GM21528 (cell line): ENCODE measurements at regions not wholly inside any gene's neighbourhood (a gene's known extent, or its start where the extent isn't known, plus 50 kb on each side); places are given as distances from the start of the nearest gene placed in this dataset.

ENCODE experiments used
- ATAC-seq: cut with Tn5 transposase; IDR thresholded peaks from one replicate; pipeline ENCODE4 v1.9.1; 2021; ENCODE audit warnings: mild to moderate bottlenecking, moderate library complexity; ENCODE audit not compliant: unreplicated experiment, low FRiP score

GRCh38 chr13:73903561-73903960 lies 230.6 kb downstream of the KLF12 start:
- ATAC-seq = no peak

DNA sequence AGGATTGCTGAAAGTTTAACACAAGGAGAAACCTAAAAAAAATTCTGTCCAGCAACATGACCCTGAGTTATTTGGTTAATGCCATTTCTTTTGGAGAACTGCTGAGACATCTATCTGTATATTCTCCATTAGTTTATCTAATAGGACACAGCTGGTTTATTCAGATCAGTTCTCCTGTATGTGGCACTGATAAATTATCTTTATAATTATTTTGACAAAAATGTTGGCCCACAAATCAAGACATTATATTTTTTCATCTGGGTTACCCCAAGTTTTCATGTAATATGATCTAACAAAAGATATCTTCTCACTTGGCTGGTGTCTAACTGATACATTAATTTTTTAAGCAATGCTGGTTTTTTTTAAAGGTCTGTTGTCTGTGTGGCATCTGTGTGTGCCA lies 231.4 kb downstream of the KLF12 start:
- ATAC-seq = no peak

- ATAC-seq = no peak
Observed at GRCh38 chr13:73902296-73902695, 231.9 kb downstream of the KLF12 start.

- ATAC-seq = no peak
Observed at GRCh38 chr13:73901324-73902068, 232.7 kb downstream of the KLF12 start.

DNA sequence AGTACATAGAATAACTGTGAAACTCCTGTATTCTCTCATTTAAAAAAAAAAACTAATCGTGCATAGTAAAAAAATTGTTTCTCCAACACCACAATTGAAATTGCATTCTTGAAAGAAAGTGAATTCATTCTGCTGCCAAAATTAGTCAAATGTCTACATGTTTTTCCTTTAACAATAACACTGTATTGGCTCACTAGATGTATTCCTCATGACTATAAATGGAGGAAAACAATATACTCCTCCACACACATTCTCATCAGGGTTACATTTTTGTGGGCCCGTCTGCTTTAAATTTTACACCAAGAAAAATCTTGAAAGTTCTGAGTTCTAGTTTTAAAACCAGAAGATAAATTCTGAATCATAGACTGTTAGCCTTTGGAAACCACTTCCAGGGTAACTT lies 233.6 kb downstream of the KLF12 start:
- ATAC-seq = no peak

- ATAC-seq = no peak
Observed at GRCh38 chr13:73898899-73899298, 235.3 kb downstream of the KLF12 start.

DNA sequence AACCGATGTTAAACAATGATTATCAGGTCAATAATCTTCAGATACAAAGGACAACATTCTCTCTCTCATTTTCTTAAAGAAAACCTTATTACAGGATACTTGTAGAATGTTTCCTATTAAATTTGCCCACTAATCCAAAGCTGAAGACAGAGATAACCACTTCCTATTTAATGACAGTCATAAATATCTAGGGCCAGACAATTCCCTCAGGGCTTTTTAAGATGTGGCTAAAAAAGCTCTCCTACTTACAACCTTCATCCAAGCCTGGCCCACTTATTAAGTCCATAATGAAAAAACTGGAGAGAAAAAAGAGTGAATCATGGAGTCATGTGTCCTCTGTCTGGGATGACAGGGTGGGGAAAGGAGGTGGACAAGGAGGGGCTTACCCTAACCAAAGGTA lies 235.9 kb downstream of the KLF12 start:
- no peak for ATAC-seq

GRCh38 chr13:73894995-73895571 lies 239.1 kb downstream of the KLF12 start:
- no peak for ATAC-seq

GRCh38 chr13:73893833-73894232 lies 240.4 kb downstream of the KLF12 start:
- no peak for ATAC-seq

GRCh38 chr13:73891805-73892204 lies 242.4 kb downstream of the KLF12 start:
- ATAC-seq = no peak

GRCh38 chr13:73883162-73883561 lies 251.0 kb downstream of the KLF12 start:
- no peak for ATAC-seq

GRCh38 chr13:73880365-73880764 lies 253.8 kb downstream of the KLF12 start:
- ATAC-seq = no peak

DNA sequence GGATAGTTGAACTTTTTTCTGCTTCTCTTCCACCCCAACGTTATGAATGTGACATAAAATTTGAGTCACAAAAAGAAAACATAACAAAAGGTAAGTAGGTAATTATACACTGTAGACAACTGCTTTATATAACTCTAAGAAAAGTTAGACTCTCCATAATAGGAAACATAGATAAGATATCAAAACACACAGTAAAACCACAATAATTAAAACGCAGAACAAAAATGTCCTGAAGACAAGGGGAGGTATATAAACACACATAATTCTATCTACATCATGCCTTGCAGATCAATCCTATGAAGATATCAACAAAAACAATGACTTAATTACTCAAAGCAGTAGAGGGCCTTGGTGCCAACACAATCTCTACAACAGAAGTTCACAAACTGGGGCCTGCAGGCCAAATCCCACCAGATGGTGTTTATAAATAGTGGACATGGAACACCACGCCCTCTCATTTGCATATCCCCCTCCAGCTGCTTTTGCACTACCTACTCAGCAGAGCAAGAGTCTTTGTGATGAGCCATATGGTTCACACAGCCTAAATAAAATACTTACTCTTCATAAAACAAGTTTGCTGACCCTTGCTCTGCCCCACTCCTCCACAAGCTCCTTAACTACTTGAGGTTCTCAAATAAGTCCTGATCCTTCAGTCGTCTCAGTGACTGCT lies 254.7 kb downstream of the KLF12 start:
- no peak for ATAC-seq

DNA sequence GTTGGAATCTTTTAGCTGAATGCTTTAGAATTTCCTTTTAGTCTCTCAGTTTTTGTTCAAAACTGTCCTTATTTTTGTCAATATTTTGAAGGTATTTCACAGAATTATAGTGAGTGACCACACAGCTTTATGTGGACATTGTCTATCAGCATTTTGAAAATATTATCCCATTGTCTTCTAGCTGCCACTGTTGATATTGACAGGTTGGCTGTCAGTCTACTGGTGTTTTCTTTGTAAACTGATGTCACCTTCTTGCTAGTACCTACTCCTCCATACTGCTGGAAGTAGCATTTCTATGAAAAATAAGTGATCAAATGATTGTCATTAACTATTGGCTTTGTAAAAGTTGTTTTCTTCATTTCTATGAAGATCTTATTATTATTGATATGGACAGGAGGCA lies 256.8 kb downstream of the KLF12 start:
- no peak for ATAC-seq

- ATAC-seq = no peak
Observed at GRCh38 chr13:73876323-73876722, 257.9 kb downstream of the KLF12 start.

- ATAC-seq = no peak
Observed at GRCh38 chr13:73873940-73874830, 260.0 kb downstream of the KLF12 start.

DNA sequence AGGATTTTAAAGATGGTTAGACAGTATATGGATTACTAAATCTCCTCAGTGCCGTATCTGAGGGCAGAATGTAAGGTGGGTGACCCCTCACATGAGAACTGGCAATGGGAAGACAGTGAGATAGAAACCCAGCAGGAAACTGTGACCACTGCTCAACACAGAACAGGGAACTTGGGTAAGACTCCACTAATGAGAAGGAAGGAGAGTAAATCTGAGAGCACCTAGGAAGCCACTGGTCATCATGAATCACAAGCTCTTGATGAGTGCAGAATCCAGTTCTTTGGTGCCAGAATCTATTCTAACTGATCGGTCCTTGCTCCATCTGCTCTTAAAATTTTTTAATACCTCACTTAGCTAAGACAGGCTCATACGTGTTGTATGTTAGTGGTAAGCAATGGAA lies 261.8 kb downstream of the KLF12 start:
- no peak for ATAC-seq

DNA sequence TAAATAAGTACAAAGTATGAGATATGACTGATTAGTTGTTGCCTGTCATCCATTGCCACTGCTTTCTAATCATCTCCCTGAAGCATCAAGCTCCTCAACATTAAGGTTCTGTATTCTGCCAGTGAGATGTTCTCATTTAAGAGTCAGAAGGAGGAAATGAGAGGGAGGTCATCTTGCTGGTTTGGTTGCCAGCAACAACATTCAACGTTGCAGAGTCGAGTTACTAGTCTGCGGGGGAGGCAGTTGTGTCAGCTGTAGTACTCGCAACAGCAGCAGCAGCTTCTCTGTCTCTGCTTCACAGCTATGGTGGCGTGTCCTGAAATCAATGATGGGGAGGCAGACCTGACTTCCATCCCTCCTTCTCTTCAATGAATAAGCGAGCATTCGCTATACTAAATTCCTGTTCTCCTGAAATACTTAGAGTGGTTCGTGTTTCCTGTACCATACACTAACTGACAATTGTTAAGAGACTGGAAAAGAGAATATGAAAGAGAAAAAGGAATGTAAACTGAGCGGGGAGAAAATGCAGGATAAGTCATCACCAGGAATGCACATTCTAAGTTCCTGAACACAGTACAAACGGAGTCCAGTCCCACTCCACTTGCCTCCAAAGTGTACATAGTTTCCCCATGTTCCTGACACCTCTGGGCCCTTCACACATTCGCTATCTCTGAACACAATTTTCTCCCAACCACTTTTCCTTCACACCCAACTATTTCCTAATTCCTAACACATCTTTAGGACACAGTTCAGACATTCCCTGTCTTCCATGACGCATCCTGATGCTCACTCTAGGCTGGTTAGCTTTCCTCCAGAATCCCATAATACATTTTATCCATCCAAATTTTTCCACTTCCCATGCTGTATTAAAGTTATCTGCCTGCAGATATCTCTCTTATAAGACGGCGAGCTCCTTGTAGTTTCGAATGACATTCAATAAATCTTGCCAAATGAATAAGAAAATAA lies 263.0 kb downstream of the KLF12 start:
- ATAC-seq = no peak

DNA sequence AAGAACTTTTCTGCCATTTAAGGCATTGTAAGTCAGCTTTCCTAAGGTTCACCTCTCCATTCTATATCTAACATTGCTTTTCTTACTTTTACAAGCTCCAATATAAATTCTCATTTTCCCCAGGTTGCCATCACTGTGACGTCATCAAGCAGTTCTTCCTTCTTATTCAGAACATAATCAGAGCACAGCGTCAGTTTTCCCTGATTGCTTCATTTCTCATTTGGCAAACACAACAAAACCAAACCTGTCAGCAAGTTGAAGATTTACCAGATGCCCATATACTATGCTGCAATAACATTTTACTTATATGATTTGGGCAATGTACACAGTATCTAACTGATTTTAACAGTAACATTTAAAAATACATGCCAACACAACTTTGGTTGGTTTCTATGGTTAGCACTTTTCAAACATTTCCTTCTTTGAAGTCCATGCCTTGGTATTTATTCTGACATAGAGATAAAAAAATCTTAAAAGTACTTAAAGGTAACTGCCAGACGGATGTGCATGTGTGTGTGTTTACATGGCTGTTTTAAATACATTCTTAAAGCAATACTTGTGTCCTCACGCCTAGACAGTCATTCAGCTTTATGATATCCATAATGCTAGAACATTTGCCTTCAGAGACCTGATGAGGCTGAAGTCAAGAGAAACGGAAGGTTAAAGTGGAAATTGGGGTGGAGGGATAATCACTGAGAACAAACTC lies 264.0 kb downstream of the KLF12 start:
- ATAC-seq = no peak
